Lower leg skin (tissue), 3 donors: ENCODE measurements at regions not wholly inside any gene's neighbourhood (a gene's known extent, or its start where the extent isn't known, plus 50 kb on each side); places are given as distances from the start of the nearest gene placed in this dataset.

ENCODE experiments used
- CTCF ChIP-seq, 3 donors: fragments of 450-650 bp; IDR thresholded peaks; one replicate each; pipeline ENCODE4 v1.5.1; 2016; ENCODE audit warnings: antibody characterized with exemption in 3 of 3, mild to moderate bottlenecking in 3 of 3, moderate library complexity in 2 of 3
- POLR2A ChIP-seq, 2 donors: fragments of 450-650 bp; IDR thresholded peaks; one replicate each; pipeline ENCODE4 v1.6.1; 2016 to 2017; ENCODE audit warnings: antibody characterized with exemption in 2 of 2, mild to moderate bottlenecking in 1 of 2, moderate library complexity in 1 of 2

GRCh38 chr4:129364747-129365452 lies 268.9 kb downstream of the C4orf33 start:
- TF ChIP-seq CTCF (IDR thresholded peaks at IDR 0.05) (no peak), POLR2A (IDR thresholded peaks at IDR 0.05) (no peak)
